Hepatic stellate cell (primary cell): ENCODE measurements at regions not wholly inside any gene's neighbourhood (a gene's known extent, or its start where the extent isn't known, plus 50 kb on each side); places are given as distances from the start of the nearest gene placed in this dataset.

Source experiments
- DNase-seq: peaks from one replicate; pipeline ENCODE4 v3.0.0; 2011; ENCODE audit warnings: low spot score

GRCh38 chr2:238963161-238963970 lies 115.5 kb downstream of the TWIST2 start:
- DNase-seq, result no peak

DNA sequence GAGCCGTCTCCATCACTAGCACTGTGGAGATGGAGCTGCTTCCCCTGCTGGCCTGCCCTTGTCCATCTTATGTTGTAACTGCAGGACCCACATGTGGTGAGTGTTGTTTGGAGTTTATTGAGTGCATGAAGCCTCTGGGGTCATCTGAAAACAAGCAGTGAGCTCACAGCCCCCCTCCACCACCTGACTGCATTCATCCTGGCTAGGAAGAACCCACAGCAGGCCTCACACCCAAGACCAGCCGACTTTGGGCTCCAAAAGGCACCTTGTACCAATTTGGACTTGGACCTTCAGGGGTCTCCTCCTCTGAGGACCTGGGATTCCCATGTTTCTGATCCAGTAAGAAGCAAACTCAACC lies 116.1 kb downstream of the TWIST2 start:
- no peak for DNase-seq

GRCh38 chr2:238964544-238965067 lies 116.7 kb downstream of the TWIST2 start:
- no peak for DNase-seq

- no peak for DNase-seq
Observed at GRCh38 chr2:238965371-238966071, 117.6 kb downstream of the TWIST2 start.

GRCh38 chr2:238966072-238966937 lies 118.4 kb downstream of the TWIST2 start:
- no peak for DNase-seq

DNA sequence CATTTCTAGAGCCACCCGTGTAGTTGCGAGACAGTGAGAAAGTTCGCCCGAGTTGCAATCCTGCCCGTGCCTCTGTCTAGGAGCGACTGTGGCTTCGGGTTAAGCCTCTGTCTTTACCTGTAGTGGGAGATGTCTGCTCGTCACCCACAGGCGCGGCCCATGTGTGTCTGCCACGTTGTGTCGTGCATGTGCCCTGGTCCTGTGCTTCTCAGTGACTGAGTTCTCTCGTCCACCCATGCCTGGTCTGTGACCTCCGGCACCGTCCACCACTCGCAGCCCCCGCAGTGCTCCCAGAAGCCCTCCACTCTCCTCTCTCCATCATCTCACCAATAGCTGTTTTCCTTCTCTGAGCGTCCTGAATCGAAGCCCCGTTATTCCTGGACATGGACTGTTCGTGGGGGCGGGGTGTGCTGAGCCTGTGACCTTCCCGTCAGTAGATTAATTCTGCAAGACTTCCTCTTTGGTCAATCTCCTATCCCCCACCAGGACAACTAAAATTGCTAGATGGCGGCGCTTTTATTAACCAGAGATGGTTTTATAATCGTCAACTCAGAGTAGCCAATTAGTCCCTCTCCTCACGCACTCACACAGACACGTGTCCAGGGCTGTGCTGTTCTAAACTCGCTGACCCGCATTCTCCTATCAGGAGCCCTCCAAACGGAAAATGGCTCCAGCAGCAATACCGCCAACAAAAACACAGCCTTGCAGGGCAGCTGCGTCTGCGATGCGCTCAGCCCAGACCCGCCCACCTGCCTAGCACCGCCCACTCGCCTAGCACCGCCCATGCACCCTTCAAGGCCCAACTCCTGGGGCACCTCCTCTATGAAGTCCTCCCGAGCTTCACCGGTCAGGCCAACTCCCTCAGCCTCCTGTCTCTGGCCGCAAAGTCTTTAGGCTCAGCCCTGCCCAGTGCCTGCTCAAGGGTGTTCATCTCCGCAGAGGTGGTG lies 119.4 kb downstream of the TWIST2 start:
- DNase-seq, result no peak

DNA sequence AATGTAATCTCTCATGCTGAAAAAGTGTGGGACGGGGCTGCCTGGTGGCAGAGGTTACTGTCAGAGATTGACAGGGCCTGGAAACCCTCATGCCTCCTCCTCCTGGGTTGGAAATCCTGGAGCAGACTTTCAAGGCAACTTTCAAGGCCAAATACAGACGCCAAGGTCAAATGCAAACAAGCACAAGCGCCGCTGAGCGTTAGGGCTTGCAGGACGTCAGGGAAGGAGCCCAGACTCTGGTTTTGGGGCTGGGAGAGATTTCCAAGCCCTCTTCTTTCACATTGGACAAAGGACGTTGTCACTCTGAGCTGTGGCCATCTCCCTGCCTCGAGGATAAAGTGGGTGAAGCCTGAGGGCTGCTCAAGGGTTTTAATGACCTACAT lies 120.1 kb downstream of the TWIST2 start:
- DNase-seq, result no peak

DNA sequence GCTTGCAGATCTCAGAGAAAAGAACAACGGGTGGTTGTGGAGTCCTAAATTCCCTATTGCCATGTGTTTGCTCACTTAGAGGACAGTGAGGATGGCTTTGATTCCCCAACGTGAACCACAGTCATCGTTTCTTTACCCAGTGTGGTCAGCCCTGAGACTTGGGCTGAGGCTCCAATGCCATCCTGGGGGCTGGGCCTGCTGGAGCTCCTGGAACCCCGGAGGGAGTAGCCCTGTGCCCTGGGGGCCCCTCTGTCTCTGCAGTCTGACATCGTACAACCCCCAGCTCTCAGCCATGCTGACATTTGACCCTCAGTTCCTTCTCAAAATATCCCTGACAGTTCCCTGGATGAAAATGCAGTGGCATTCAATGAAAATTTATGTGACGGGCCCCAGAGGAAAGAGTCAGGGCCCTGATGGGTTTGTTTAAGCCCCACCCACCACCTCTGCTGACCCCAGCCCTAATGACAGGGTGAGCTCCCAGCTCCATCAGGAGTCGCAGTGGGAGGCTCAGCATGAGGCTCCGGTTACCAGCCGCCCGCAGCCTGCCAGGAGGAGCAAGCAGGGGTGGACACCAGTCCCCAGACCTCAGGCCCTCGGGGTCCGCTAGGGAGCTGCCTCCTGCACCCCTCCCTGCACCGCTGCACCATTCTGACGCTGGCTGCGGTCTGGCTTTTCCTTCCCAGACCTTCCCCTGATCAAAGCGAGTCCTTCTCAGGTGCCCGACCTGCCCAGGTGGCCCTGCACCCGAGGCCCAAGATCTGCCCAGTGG lies 120.9 kb downstream of the TWIST2 start:
- no peak for DNase-seq

- no peak for DNase-seq
Observed at GRCh38 chr2:238969857-238970256, 122.0 kb downstream of the TWIST2 start.

GRCh38 chr2:238970553-238971081 lies 122.7 kb downstream of the TWIST2 start:
- peak; percentile 82 for DNase-seq

- DNase-seq, result no peak
Observed at GRCh38 chr2:238971318-238972145, 123.6 kb downstream of the TWIST2 start.

GRCh38 chr2:238972146-238972445 lies 124.2 kb downstream of the TWIST2 start:
- no peak for DNase-seq

- DNase-seq, result peak; percentile 74
Observed at GRCh38 chr2:238973038-238973739, 125.3 kb downstream of the TWIST2 start.

DNA sequence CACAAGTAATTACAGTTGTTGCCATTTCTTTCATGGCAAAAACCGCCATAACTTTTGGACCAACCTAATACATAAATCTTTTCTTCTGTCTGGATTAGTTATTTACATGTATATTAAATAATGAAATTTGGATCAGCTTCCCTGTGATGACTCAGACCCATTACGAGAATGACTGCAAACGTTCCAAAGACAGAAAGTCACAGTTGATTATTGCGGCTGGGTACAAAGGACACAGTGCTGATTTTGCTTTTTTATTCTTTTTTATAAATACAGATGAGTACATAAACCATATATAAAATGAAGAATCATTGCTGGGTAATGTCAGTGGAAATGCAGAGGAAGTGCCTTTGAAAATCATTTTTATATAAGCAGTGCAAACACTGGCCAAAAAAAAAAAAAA lies 126.2 kb downstream of the TWIST2 start:
- peak; percentile 51 for DNase-seq

- DNase-seq, result peak; percentile 81
Observed at GRCh38 chr2:238974501-238975166, 126.7 kb downstream of the TWIST2 start.

GRCh38 chr2:238975408-238975807 lies 127.5 kb downstream of the TWIST2 start:
- no peak for DNase-seq

DNA sequence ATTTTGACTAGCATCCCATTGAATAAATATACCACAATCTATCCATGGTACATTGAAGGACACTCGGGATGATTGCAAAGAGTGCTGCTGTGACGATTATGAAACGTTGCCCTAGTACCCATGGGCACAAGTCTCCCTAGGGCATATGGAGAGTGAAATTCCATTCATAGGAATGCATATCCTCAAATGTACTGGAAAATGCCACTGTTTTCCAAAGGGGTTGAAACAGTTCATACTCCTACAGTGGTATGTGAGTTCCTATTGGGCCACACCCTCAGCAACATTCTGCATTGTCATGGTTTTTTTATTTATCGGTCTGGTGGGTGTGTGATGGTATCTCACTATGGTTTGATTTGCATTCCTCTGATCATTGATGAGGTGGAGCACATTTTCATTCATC lies 130.6 kb downstream of the TWIST2 start:
- DNase-seq, result no peak

DNA sequence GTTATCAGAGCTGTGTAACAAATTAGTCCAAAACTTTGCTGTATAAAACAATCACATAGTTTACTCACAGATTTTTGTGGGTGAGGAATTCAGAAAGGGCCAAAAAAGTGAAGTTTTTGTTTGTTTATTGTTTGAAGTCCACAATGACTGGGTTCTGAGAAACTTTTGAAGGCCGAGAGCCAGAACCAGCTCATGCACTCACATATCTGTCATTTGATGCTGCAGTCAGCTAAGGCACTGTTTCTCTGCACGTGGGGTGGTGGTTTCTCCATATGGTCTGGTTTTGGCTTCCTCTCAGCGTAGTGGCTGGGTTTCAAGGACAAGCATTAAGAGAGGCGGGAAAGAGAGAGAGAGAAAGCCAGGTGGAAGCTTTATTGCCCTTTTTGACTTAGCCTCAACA lies 131.8 kb downstream of the TWIST2 start:
- no peak for DNase-seq
